Ishikawa (cell line): ENCODE measurements at regions not wholly inside any gene's neighbourhood (a gene's known extent, or its start where the extent isn't known, plus 50 kb on each side); places are given as distances from the start of the nearest gene placed in this dataset.

Experiments used
- CEBPB ChIP-seq: IDR thresholded peaks from 2 replicates; pipeline ENCODE4 v1.6.1; 2012
- CREB1 ChIP-seq: IDR thresholded peaks from 2 replicates; pipeline ENCODE4 v1.6.1; 2012; ENCODE audit warnings: low read depth
- EGR1 ChIP-seq: IDR thresholded peaks from 2 replicates; pipeline ENCODE4 v1.6.1; 2012
- EP300 ChIP-seq: IDR thresholded peaks from 2 replicates; pipeline ENCODE4 v1.6.1; 2012; ENCODE audit warnings: borderline replicate concordance
- FOXM1 ChIP-seq: IDR thresholded peaks from 2 replicates; pipeline ENCODE4 v1.6.1; 2012; ENCODE audit warnings: low read depth, borderline replicate concordance
- NFIC ChIP-seq: IDR thresholded peaks from 2 replicates; pipeline ENCODE4 v1.6.1; 2012
- RAD21 ChIP-seq: IDR thresholded peaks from 2 replicates; pipeline ENCODE4 v1.6.1; 2012; ENCODE audit warnings: low read depth
- REST ChIP-seq: IDR thresholded peaks from 2 replicates; pipeline ENCODE4 v1.6.1; 2012; ENCODE audit warnings: low read depth, mild to moderate bottlenecking
- TAF1 ChIP-seq: IDR thresholded peaks from 2 replicates; pipeline ENCODE4 v1.6.1; 2012; ENCODE audit warnings: low read depth, mild to moderate bottlenecking
- TCF12 ChIP-seq: IDR thresholded peaks from 2 replicates; pipeline ENCODE4 v1.6.1; 2012; ENCODE audit warnings: low read depth
- TEAD4 ChIP-seq: IDR thresholded peaks from 2 replicates; pipeline ENCODE4 v1.6.1; 2012
- USF1 ChIP-seq: IDR thresholded peaks from 2 replicates; pipeline ENCODE4 v1.6.1; 2012
- YY1 ChIP-seq: IDR thresholded peaks from 2 replicates; pipeline ENCODE4 v1.6.1; 2012; ENCODE audit warnings: low read depth
- ZBTB7A ChIP-seq: IDR thresholded peaks from 2 replicates; pipeline ENCODE4 v1.6.1; 2012; ENCODE audit warnings: low read depth
- TF ChIP-seq, protein P1 (sequence below): IDR thresholded peaks from 2 replicates; pipeline ENCODE4 v1.6.1; 2012

DNA sequence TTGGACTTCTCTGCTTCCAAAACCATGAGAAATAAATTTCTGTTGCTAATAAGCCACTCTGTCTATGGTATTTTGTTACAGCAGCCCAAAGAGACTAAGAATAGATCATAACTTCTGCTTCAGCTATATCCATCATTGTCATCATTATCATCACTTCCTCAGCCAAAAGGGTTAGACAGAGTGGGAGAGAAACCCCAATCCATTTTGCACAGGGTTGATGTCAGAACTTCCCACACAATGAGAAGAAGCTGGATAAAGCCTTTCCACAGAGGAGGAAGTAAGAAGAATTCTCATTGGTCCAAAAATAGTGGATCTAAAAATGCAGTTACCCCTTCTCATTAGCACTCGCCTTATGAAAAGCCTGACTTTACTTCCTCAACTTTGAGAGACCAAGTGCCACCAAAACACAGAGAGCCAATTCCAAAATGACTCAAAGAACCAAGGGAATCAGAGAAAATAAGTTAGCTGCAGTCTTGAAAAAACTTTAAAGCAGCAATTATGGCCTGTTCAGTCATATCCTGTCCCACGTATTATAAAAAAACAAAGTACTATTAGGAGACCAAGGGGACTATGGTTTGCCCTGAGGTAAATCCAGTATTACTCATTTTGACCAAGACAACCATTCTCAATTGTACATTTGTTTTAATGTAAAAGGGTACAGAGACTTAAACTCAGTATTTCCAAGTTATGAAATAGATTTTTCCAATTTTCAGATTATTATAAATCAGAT is 80.2 kb downstream of the WNT5A start:
- no peak for TF ChIP-seq CREB1
- no peak for TF ChIP-seq USF1
- TF ChIP-seq REST: no peak
- TF ChIP-seq, protein P1, sequence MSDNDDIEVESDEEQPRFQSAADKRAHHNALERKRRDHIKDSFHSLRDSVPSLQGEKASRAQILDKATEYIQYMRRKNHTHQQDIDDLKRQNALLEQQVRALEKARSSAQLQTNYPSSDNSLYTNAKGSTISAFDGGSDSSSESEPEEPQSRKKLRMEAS: no peak
- no peak for TF ChIP-seq TEAD4
- TF ChIP-seq RAD21: no peak
- TF ChIP-seq CEBPB: no peak
- no peak for TF ChIP-seq EGR1
- TF ChIP-seq ZBTB7A: no peak
- no peak for TF ChIP-seq FOXM1
- no peak for TF ChIP-seq YY1
- no peak for TF ChIP-seq EP300
- no peak for TF ChIP-seq TCF12

- TF ChIP-seq CREB1: no peak
- TF ChIP-seq CEBPB: no peak
- no peak for TF ChIP-seq YY1
- no peak for TF ChIP-seq USF1
- TF ChIP-seq TAF1: no peak
- TF ChIP-seq ZBTB7A: no peak
Measured at GRCh38 chr3:55405436-55405835, 81.7 kb downstream of the WNT5A start.

GRCh38 chr3:55402886-55403609 is 84.1 kb downstream of the WNT5A start:
- TF ChIP-seq NFIC (no peak), TEAD4 (no peak), TCF12 (no peak), CEBPB (no peak), TAF1 (no peak), CREB1 (no peak), YY1 (no peak), EP300 (no peak), EGR1 (no peak), REST (no peak), FOXM1 (no peak), ZBTB7A (no peak), RAD21 (no peak), USF1 (no peak)
- TF ChIP-seq, protein P1: no peak

- no peak for TF ChIP-seq REST
Measured at GRCh38 chr3:55380561-55380960, 106.5 kb downstream of the WNT5A start.
